A673 (cell line): ENCODE measurements at regions not wholly inside any gene's neighbourhood (a gene's known extent, or its start where the extent isn't known, plus 50 kb on each side); places are given as distances from the start of the nearest gene placed in this dataset.
"Not testable (repeated sequence)": the region's sequence is repeated elsewhere in the genome, so short reads cannot be mapped to it uniquely, and the experiment has no call there.

Experiments used
- BruUV-seq: library from RNA; stranded (reverse); fragments of 400-500 nt; replicated peaks from 2 replicates; lab custom pipeline; 2021; lab: Mats Ljungman, UMichigan
- CTCF ChIA-PET: fragments of 300-600 bp; sonication (Branson Sonifier 250); formaldehyde crosslinking; loops from one replicate; lab custom pipeline; 2022; ENCODE audit warnings: antibody characterized with exemption; lab: Charles Lee
- POLR2A ChIA-PET: fragments of 300-600 bp; sonication (Branson Sonifier 250); formaldehyde crosslinking; loops from one replicate; lab custom pipeline; 2022; ENCODE audit warnings: antibody characterized with exemption; ENCODE audit not compliant: low non-redundant PET; lab: Charles Lee
- DNase-seq: peaks from one replicate; pipeline ENCODE4 v3.0.0-alpha.2; 2015; ENCODE audit warnings: low spot score
- H3K27ac ChIP-seq: fragments of 200-600 bp; sonication (generic); 2 replicates; pipeline ENCODE4 v1.5.1; 2016; ENCODE audit warnings: mixed run types, low read depth, mild to moderate bottlenecking, mixed read lengths, antibody characterized with exemption, low read length; ENCODE audit not compliant: poor library complexity, severe bottlenecking
- H3K27me3 ChIP-seq: fragments of 200-600 bp; sonication (generic); replicated peaks from 2 replicates; pipeline ENCODE4 v1.6.1; 2017; ENCODE audit warnings: mixed run types, low read depth, mild to moderate bottlenecking, mixed read lengths, antibody characterized with exemption, low read length; ENCODE audit not compliant: insufficient read depth, poor library complexity
- H3K36me3 ChIP-seq: fragments of 200-600 bp; sonication (generic); 2 replicates; pipeline ENCODE4 v1.6.1; 2016; ENCODE audit warnings: mixed run types, mild to moderate bottlenecking, mixed read lengths, antibody characterized with exemption, low read length; ENCODE audit not compliant: insufficient read depth, poor library complexity, severe bottlenecking
- H3K4me1 ChIP-seq: fragments of 200-600 bp; sonication (generic); 2 replicates; pipeline ENCODE4 v1.6.1; 2017; ENCODE audit warnings: mixed run types, mild to moderate bottlenecking, mixed read lengths, antibody characterized with exemption, low read length; ENCODE audit not compliant: insufficient read depth, poor library complexity, severe bottlenecking
- H3K4me3 ChIP-seq: fragments of 200-600 bp; sonication (generic); 2 replicates; pipeline ENCODE4 v1.5.1; 2016; ENCODE audit warnings: low read depth, mixed run types, mild to moderate bottlenecking, mixed read lengths, low read length; ENCODE audit not compliant: poor library complexity, severe bottlenecking
- H3K9me3 ChIP-seq: fragments of 200-600 bp; sonication (generic); 2 replicates; pipeline ENCODE4 v1.6.1; 2016; ENCODE audit warnings: mixed run types, low read depth, mild to moderate bottlenecking, mixed read lengths, antibody characterized with exemption, low read length; ENCODE audit not compliant: poor library complexity, severe bottlenecking
- CTCF ChIP-seq: fragments of 300-800, 200-600 bp; sonication (generic); conservative IDR thresholded peaks from 2 replicates; pipeline ENCODE4 v1.5.1; 2017; ENCODE audit warnings: low read depth, mild to moderate bottlenecking, antibody characterized with exemption, low read length, moderate library complexity, mixed read lengths
- EZH2 ChIP-seq: fragments of 200-600 bp; sonication (generic); IDR thresholded peaks from 2 replicates; pipeline ENCODE4 v1.6.1; 2017; ENCODE audit warnings: borderline replicate concordance, low read depth, mild to moderate bottlenecking, mixed read lengths, antibody characterized with exemption, low read length; ENCODE audit not compliant: poor library complexity, severe bottlenecking
- intact Hi-C: fragments of 100-400 bp; cut with micrococcal nuclease; formaldehyde crosslinking; loops from one replicate; pipeline ENCODE4 v1.10.0; 2022; ENCODE audit not compliant: unreplicated experiment

DNA sequence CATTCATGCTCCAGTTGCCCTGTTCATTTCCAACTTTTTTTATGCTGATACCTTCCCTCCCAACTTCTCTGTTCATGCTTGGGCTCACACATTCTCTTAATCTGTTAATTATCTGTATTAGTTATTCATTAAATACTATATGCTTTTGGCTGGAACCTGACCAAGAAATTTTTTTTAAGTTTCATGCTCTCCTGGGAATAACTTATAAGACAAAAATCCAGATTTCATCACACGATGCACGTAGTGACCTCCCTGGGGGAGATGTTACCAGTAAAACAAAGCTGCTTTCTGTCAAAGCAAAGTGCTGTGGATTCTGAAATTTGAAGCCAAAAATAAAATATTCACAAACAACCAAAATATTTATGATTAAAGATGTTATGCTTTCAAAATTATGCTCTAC is 215.0 kb upstream of the USP15 start:
- BruUV-seq = no TSS peak
- intact Hi-C loops = no loop called here
- CTCF ChIA-PET = no interaction called here

DNA sequence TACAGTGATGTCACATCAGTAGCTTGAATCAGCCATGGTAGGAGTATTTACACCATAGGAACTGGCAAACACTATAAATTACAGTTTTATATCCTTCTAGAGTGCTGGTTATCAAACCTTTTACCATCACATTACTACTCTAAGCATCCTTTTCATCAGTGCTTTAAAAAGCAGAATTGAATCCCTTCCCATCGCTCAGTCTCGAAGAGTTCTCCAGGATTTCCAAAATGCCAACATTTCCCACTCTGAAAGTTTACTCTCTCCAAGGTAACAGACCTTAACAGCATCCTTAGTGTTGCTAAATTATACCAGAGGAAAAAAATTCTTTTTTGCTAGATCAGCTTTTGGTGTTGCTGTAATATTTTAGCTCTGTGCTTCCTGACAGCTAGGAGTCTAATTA is 209.4 kb upstream of the USP15 start:
- intact Hi-C loops = no loop called here
- no TSS peak for BruUV-seq
- no peaks in the 10 kb centered on the region for H3K36me3 ChIP-seq
- H3K9me3 ChIP-seq = no peaks in the 10 kb centered on the region
- H3K4me1 ChIP-seq = peaks cover 9% of the 10 kb centered on the region
- CTCF ChIA-PET = no interaction called here
- H3K27me3 ChIP-seq = no peaks in the 10 kb centered on the region
- no peak for DNase-seq
- no peak for TF ChIP-seq EZH2
- no peak overlapping the region for H3K27ac ChIP-seq
- H3K4me3 ChIP-seq = no peak overlapping the region
- POLR2A ChIA-PET = no interaction called here

More for the DNA sequence above, 215.0 kb upstream of the USP15 start:
- POLR2A ChIA-PET = no interaction called here
- peak; percentile 11 for DNase-seq
- Histone ChIP-seq H3K27me3 (no peaks in the 10 kb centered on the region), H3K36me3 (no peaks in the 10 kb centered on the region), H3K9me3 (no peaks in the 10 kb centered on the region), H3K4me3 (no peak overlapping the region), H3K4me1 (peaks cover 25% of the 10 kb centered on the region), H3K27ac (peak overlapping the region; percentile 60)
- TF ChIP-seq CTCF (no peak), EZH2 (no peak)

DNA sequence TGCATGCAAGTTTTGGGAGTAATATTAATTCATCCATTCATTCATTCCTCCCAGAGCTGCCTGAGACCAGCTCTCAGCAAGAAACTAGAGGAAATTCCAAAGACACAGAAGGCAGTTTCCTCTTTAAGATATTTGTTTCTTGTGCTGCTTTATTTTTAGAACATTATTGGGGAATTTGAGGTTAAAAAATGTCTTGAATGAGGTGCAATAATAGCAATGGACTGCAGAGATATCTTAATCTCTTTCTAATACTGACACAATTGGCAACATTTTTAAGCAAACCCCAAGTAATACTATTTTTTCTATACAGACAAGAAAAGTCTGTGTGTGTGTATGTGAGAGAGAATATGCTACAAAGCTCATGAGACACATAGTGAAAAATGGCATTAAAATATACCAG is 190.2 kb upstream of the USP15 start:
- CTCF ChIA-PET = no interaction called here
- no TSS peak for BruUV-seq
- TF ChIP-seq CTCF (no peak), EZH2 (no peak)
- no peak for DNase-seq
- Histone ChIP-seq H3K4me1 (no peaks in the 10 kb centered on the region), H3K36me3 (no peaks in the 10 kb centered on the region), H3K9me3 (no peaks in the 10 kb centered on the region), H3K27ac (no peak overlapping the region), H3K4me3 (no peak overlapping the region), H3K27me3 (no peaks in the 10 kb centered on the region)
- intact Hi-C loops = no loop called here
- POLR2A ChIA-PET = no interaction called here

GRCh38 chr12:62073236-62073635 is 187.0 kb upstream of the USP15 start:
- CTCF ChIA-PET, H3K4me3 ChIP-seq, DNase-seq, H3K4me1 ChIP-seq, BruUV-seq, H3K27me3 ChIP-seq, POLR2A ChIA-PET, H3K27ac ChIP-seq, intact Hi-C loops, H3K36me3 ChIP-seq, H3K9me3 ChIP-seq: not testable (repeated sequence)
